H9 (cell line): ENCODE measurements at regions not wholly inside any gene's neighbourhood (a gene's known extent, or its start where the extent isn't known, plus 50 kb on each side); places are given as distances from the start of the nearest gene placed in this dataset.

Experiments used
- DNase-seq: peaks from one replicate; pipeline ENCODE4 v3.0.0-alpha.2; 2017
- H2AFZ ChIP-seq: one replicate; pipeline ENCODE4 v1.6.1; 2013; ENCODE audit warnings: mild to moderate bottlenecking, low read length, control low read depth, moderate library complexity
- H2AK5ac ChIP-seq: 2 replicates; pipeline ENCODE4 v1.6.1; 2013; ENCODE audit warnings: low read length, control low read depth, mixed read lengths; ENCODE audit not compliant: insufficient read length
- H2BK120ac ChIP-seq: one replicate; pipeline ENCODE4 v1.6.1; 2013; ENCODE audit warnings: low read depth, mild to moderate bottlenecking, low read length, control low read depth, inconsistent platforms; ENCODE audit not compliant: poor library complexity, severe bottlenecking
- H2BK12ac ChIP-seq: 2 replicates; pipeline ENCODE4 v1.6.1; 2013; ENCODE audit warnings: low read length, control low read depth, mixed read lengths, low read depth; ENCODE audit not compliant: insufficient read length
- H2BK15ac ChIP-seq: 2 replicates; pipeline ENCODE4 v1.6.1; 2013; ENCODE audit warnings: low read depth, low read length, control low read depth
- H2BK20ac ChIP-seq: one replicate; pipeline ENCODE4 v1.6.1; 2013; ENCODE audit warnings: low read depth, mild to moderate bottlenecking, low read length, control low read depth, inconsistent platforms; ENCODE audit not compliant: poor library complexity, severe bottlenecking
- H2BK5ac ChIP-seq: 2 replicates; pipeline ENCODE4 v1.6.1; 2013; ENCODE audit warnings: low read length, control low read depth, mixed read lengths; ENCODE audit not compliant: insufficient read length
- H3K14ac ChIP-seq: 2 replicates; pipeline ENCODE4 v1.6.1; 2013; ENCODE audit warnings: low read length, control low read depth; ENCODE audit not compliant: insufficient read depth
- H3K18ac ChIP-seq: 2 replicates; pipeline ENCODE4 v1.6.1; 2013; ENCODE audit warnings: low read depth, mild to moderate bottlenecking, mixed read lengths, low read length, control low read depth; ENCODE audit not compliant: insufficient read length
- H3K23ac ChIP-seq: 2 replicates; pipeline ENCODE4 v1.6.1; 2013; ENCODE audit warnings: low read length, control low read depth, mixed read lengths, low read depth; ENCODE audit not compliant: insufficient read length
- H3K23me2 ChIP-seq: 2 replicates; pipeline ENCODE4 v1.6.1; 2013; ENCODE audit warnings: low read depth, mild to moderate bottlenecking, mixed read lengths, low read length, control low read depth; ENCODE audit not compliant: insufficient read length, poor library complexity, severe bottlenecking
- H3K27ac ChIP-seq: 2 replicates; pipeline ENCODE4 v1.5.1; 2013; ENCODE audit warnings: low read length, control low read depth, mixed read lengths, low read depth; ENCODE audit not compliant: insufficient read length
- H3K27me3 ChIP-seq: 2 replicates; pipeline ENCODE4 v1.6.1; 2013; ENCODE audit warnings: low read length, control low read depth, inconsistent platforms; ENCODE audit not compliant: insufficient read depth
- H3K4ac ChIP-seq: 2 replicates; pipeline ENCODE4 v1.6.1; 2013; ENCODE audit warnings: low read depth, mild to moderate bottlenecking, control low read depth, inconsistent platforms, low read length, moderate library complexity
- H3K4me1 ChIP-seq: 2 replicates; pipeline ENCODE4 v1.6.1; 2013; ENCODE audit warnings: low read length, control low read depth, inconsistent platforms; ENCODE audit not compliant: insufficient read depth
- H3K4me2 ChIP-seq: 2 replicates; pipeline ENCODE4 v1.6.1; 2013; ENCODE audit warnings: low read length, control low read depth, mixed read lengths; ENCODE audit not compliant: insufficient read length, insufficient read depth
- H3K56ac ChIP-seq: 2 replicates; pipeline ENCODE4 v1.6.1; 2013; ENCODE audit warnings: low read depth, mild to moderate bottlenecking, mixed read lengths, low read length, control low read depth; ENCODE audit not compliant: insufficient read length
- H3K79me1 ChIP-seq: 2 replicates; pipeline ENCODE4 v1.6.1; 2013; ENCODE audit warnings: low read depth, mild to moderate bottlenecking, moderate library complexity, low read length, control low read depth, inconsistent platforms; ENCODE audit not compliant: insufficient read depth, poor library complexity, severe bottlenecking
- H3K79me2 ChIP-seq: 2 replicates; pipeline ENCODE4 v1.6.1; 2013; ENCODE audit warnings: low read length, control low read depth, inconsistent platforms; ENCODE audit not compliant: insufficient read depth
- H3K9ac ChIP-seq: 2 replicates; pipeline ENCODE4 v1.6.1; 2013; ENCODE audit warnings: low read length, control low read depth, mixed read lengths; ENCODE audit not compliant: insufficient read length; ENCODE audit errors: extremely low read depth
- H3K9me3 ChIP-seq: one replicate; pipeline ENCODE4 v1.6.1; 2013; ENCODE audit warnings: low read depth, low read length, inconsistent platforms; ENCODE audit not compliant: control insufficient read depth
- H3T11ph ChIP-seq: one replicate; pipeline ENCODE4 v1.6.1; 2013; ENCODE audit warnings: mild to moderate bottlenecking, low read length, control low read depth, inconsistent platforms
- H4K20me1 ChIP-seq: one replicate; pipeline ENCODE4 v1.6.1; 2013; ENCODE audit not compliant: control insufficient read depth, insufficient read length, insufficient read depth
- H4K5ac ChIP-seq: 2 replicates; pipeline ENCODE4 v1.6.1; 2013; ENCODE audit warnings: low read depth, mild to moderate bottlenecking, mixed read lengths, low read length, control low read depth; ENCODE audit not compliant: insufficient read length
- H4K8ac ChIP-seq: replicated peaks from 2 replicates; pipeline ENCODE4 v1.6.1; 2013; ENCODE audit warnings: low read length, control low read depth, mixed read lengths, low read depth; ENCODE audit not compliant: insufficient read length
- H4K91ac ChIP-seq: 2 replicates; pipeline ENCODE4 v1.6.1; 2013; ENCODE audit warnings: low read depth, mild to moderate bottlenecking, moderate library complexity, mixed read lengths, low read length, control low read depth; ENCODE audit not compliant: insufficient read length
- H3K27ac Mint-ChIP-seq, 3 experiments: 2 replicates in 2 of 3; 3 replicates in 1 of 3; pipeline ENCODE4 v1.8.0; 2020 to 2021; ENCODE audit warnings: mixed read lengths in 3 of 3, mild to moderate bottlenecking in 1 of 3, moderate library complexity in 1 of 3
- H3K27me3 Mint-ChIP-seq: 2 replicates; pipeline ENCODE4 v1.8.0; 2021; ENCODE audit warnings: low read depth, mild to moderate bottlenecking, moderate library complexity, mixed read lengths
- H3K36me3 Mint-ChIP-seq, 3 experiments: 2 replicates in 2 of 3; 3 replicates in 1 of 3; pipeline ENCODE4 v1.8.0; 2020 to 2021; ENCODE audit warnings: low read depth in 3 of 3, mixed read lengths in 3 of 3; ENCODE audit not compliant: insufficient read depth in 1 of 3
- H3K4me1 Mint-ChIP-seq, 2 experiments: 2 replicates each; pipeline ENCODE4 v1.8.0; 2020; ENCODE audit warnings: mixed read lengths in 2 of 2
- H3K4me3 Mint-ChIP-seq, 2 experiments: 2 replicates in 1 of 2; 3 replicates in 1 of 2; pipeline ENCODE4 v1.8.0; 2020 to 2021; ENCODE audit warnings: mild to moderate bottlenecking in 2 of 2, mixed read lengths in 2 of 2, moderate library complexity in 1 of 2
- H3K9me3 Mint-ChIP-seq, 2 experiments: 2 replicates in 1 of 2; 3 replicates in 1 of 2; pipeline ENCODE4 v1.8.0; 2020; ENCODE audit warnings: mild to moderate bottlenecking in 2 of 2, mixed read lengths in 2 of 2, moderate library complexity in 1 of 2
- WGBS: extraction: QIAGEN DNeasy Blood & Tissue Kit; methylation state at CpG from one replicate; pipeline ENCODE4 v1.1.7; 2013; ENCODE audit warnings: missing lambda C conversion rate, low lambda C conversion rate, mixed read lengths; ENCODE audit not compliant: insufficient read length; ENCODE audit errors: extremely low coverage; 5-methylcytosine and 5-hydroxymethylcytosine counted together
- TF ChIP-seq, protein P1 (sequence below): fragments of 200-600 bp; sonication (generic); conservative IDR thresholded peaks from 3 replicates; pipeline ENCODE4 v1.8.0; 2021; ENCODE audit warnings: antibody characterized with exemption, mild to moderate bottlenecking

- Mint-ChIP-seq H3K4me1 (peaks cover 16 to 18% of the 10 kb centered on the region in 2 experiments), H3K4me3 (no peak overlapping the region), H3K27me3 (no peaks in the 10 kb centered on the region; the same call in 1 of the 2 replicates), H3K9me3 (peaks cover 0 to 2% of the 10 kb centered on the region in 2 experiments; a peak in 1 of 5 replicates), H3K27ac (no peak overlapping the region), H3K36me3 (no peaks in the 10 kb centered on the region; a peak in 1 of 7 replicates)
- no peak overlapping the region for H4K8ac ChIP-seq
- peaks cover 2% of the 10 kb centered on the region; the same call in 1 of the 2 replicates for H3K79me2 ChIP-seq
- H3K9ac ChIP-seq, result no peak overlapping the region
- DNase-seq, result no peak
- no peak overlapping the region for H3K27ac ChIP-seq
- H4K20me1 ChIP-seq, result no peaks in the 10 kb centered on the region
- no peak overlapping the region for H2AFZ ChIP-seq
- H3K4ac ChIP-seq, result no peak overlapping the region
- no peak overlapping the region for H3K56ac ChIP-seq
- no peak overlapping the region for H2BK20ac ChIP-seq
- no peak overlapping the region for H2BK120ac ChIP-seq
- no peak overlapping the region for H3K4me2 ChIP-seq
- H3T11ph ChIP-seq, result no peak overlapping the region
- H3K23ac ChIP-seq, result no peak overlapping the region
- H3K27me3 ChIP-seq, result no peaks in the 10 kb centered on the region; the same call in 1 of the 2 replicates
- no peak overlapping the region for H4K5ac ChIP-seq
- H3K18ac ChIP-seq, result no peak overlapping the region
- no peak overlapping the region for H2BK15ac ChIP-seq
- no peak overlapping the region for H2AK5ac ChIP-seq
- H3K14ac ChIP-seq, result no peak overlapping the region
- H3K79me1 ChIP-seq, result no peaks in the 10 kb centered on the region
- TF ChIP-seq, protein P1, sequence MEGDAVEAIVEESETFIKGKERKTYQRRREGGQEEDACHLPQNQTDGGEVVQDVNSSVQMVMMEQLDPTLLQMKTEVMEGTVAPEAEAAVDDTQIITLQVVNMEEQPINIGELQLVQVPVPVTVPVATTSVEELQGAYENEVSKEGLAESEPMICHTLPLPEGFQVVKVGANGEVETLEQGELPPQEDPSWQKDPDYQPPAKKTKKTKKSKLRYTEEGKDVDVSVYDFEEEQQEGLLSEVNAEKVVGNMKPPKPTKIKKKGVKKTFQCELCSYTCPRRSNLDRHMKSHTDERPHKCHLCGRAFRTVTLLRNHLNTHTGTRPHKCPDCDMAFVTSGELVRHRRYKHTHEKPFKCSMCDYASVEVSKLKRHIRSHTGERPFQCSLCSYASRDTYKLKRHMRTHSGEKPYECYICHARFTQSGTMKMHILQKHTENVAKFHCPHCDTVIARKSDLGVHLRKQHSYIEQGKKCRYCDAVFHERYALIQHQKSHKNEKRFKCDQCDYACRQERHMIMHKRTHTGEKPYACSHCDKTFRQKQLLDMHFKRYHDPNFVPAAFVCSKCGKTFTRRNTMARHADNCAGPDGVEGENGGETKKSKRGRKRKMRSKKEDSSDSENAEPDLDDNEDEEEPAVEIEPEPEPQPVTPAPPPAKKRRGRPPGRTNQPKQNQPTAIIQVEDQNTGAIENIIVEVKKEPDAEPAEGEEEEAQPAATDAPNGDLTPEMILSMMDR, result no peak
- H3K23me2 ChIP-seq, result no peaks in the 10 kb centered on the region
- H2BK12ac ChIP-seq, result no peak overlapping the region
- WGBS, result no CpG with 5 or more reads among the region's 1 CpG
- no peak overlapping the region for H2BK5ac ChIP-seq
- H4K91ac ChIP-seq, result no peak overlapping the region
- H3K9me3 ChIP-seq, result no peaks in the 10 kb centered on the region
- H3K4me1 ChIP-seq, result no peaks in the 10 kb centered on the region
Observed at GRCh38 chr18:38009320-38009719, 443.7 kb upstream of the CELF4 start.
